ENCODE measurements at regions not wholly inside any gene's neighbourhood (a gene's known extent, or its start where the extent isn't known, plus 50 kb on each side); places are given as distances from the start of the nearest gene placed in this dataset.

DNA sequence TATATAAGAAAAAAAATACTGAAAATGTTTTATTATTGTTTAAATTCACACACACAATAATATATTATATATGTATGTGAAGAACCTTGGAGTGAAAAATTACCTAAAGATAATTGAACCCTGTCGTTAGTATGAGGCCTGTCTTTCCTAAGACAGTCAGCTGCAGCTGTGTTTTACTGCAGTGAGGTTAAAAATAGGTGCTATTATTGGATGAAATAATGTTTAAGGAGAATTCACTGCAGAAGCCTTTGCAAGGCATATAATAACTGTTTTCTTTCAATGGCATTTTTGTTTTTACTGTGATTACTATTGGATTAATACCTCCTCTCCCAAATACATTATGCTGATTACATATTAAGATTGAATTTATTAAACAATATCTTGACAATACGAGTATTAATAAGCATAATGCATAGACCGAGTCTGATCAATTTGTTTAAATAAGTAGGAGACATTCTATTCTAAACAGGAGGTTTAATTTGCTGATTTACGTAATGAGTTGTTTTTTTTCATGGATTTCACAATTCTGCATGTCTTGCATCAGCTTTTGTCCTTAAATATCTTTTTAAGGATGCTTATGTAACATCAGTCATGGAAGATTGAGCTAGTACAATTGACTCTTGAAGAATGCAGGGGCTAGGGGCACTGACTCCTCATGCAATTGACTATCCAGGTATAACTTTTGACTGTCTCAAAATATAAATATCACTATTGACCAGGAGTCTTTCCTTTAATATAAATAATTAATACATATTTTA, 1181.1 kb upstream of the PCDH7 start:
- TF ChIP-seq, protein P1, sequence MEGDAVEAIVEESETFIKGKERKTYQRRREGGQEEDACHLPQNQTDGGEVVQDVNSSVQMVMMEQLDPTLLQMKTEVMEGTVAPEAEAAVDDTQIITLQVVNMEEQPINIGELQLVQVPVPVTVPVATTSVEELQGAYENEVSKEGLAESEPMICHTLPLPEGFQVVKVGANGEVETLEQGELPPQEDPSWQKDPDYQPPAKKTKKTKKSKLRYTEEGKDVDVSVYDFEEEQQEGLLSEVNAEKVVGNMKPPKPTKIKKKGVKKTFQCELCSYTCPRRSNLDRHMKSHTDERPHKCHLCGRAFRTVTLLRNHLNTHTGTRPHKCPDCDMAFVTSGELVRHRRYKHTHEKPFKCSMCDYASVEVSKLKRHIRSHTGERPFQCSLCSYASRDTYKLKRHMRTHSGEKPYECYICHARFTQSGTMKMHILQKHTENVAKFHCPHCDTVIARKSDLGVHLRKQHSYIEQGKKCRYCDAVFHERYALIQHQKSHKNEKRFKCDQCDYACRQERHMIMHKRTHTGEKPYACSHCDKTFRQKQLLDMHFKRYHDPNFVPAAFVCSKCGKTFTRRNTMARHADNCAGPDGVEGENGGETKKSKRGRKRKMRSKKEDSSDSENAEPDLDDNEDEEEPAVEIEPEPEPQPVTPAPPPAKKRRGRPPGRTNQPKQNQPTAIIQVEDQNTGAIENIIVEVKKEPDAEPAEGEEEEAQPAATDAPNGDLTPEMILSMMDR (tag by site-specific recombination; IDR thresholded peaks at IDR 0.05), result no peak
- no peak for TF ChIP-seq ZNF274 (IDR thresholded peaks at IDR 0.05; ENCODE audit: low read length)
- TF ChIP-seq ZNF274 (tag by site-specific recombination; IDR thresholded peaks at IDR 0.05; ENCODE audit: borderline replicate concordance), result no peak
- TF ChIP-seq, protein P2, sequence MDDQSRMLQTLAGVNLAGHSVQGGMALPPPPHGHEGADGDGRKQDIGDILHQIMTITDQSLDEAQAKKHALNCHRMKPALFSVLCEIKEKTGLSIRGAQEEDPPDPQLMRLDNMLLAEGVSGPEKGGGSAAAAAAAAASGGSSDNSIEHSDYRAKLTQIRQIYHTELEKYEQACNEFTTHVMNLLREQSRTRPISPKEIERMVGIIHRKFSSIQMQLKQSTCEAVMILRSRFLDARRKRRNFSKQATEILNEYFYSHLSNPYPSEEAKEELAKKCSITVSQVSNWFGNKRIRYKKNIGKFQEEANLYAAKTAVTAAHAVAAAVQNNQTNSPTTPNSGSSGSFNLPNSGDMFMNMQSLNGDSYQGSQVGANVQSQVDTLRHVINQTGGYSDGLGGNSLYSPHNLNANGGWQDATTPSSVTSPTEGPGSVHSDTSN (CRISPR knock-in tag; IDR thresholded peaks at IDR 0.05), result no peak
- TF ChIP-seq KLF7 (tag by site-specific recombination; IDR thresholded peaks at IDR 0.05; ENCODE audit: borderline replicate concordance), result no peak
- TF ChIP-seq, protein P3, sequence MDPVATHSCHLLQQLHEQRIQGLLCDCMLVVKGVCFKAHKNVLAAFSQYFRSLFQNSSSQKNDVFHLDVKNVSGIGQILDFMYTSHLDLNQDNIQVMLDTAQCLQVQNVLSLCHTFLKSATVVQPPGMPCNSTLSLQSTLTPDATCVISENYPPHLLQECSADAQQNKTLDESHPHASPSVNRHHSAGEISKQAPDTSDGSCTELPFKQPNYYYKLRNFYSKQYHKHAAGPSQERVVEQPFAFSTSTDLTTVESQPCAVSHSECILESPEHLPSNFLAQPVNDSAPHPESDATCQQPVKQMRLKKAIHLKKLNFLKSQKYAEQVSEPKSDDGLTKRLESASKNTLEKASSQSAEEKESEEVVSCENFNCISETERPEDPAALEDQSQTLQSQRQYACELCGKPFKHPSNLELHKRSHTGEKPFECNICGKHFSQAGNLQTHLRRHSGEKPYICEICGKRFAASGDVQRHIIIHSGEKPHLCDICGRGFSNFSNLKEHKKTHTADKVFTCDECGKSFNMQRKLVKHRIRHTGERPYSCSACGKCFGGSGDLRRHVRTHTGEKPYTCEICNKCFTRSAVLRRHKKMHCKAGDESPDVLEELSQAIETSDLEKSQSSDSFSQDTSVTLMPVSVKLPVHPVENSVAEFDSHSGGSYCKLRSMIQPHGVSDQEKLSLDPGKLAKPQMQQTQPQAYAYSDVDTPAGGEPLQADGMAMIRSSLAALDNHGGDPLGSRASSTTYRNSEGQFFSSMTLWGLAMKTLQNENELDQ (tag by site-specific recombination; IDR thresholded peaks at IDR 0.05; ENCODE audit: low read depth), result no peak
- no peak for TF ChIP-seq ZBTB20 (tag by site-specific recombination; IDR thresholded peaks at IDR 0.05)
- TF ChIP-seq, protein P4, sequence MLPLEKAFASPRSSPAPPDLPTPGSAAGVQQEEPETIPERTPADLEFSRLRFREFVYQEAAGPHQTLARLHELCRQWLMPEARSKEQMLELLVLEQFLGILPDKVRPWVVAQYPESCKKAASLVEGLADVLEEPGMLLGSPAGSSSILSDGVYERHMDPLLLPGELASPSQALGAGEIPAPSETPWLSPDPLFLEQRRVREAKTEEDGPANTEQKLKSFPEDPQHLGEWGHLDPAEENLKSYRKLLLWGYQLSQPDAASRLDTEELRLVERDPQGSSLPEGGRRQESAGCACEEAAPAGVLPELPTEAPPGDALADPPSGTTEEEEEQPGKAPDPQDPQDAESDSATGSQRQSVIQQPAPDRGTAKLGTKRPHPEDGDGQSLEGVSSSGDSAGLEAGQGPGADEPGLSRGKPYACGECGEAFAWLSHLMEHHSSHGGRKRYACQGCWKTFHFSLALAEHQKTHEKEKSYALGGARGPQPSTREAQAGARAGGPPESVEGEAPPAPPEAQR (tag by site-specific recombination; IDR thresholded peaks at IDR 0.05), result no peak
- TF ChIP-seq ZBTB1 (tag by site-specific recombination; IDR thresholded peaks at IDR 0.05), result no peak
- no peak for TF ChIP-seq YY1 (tag by site-specific recombination; IDR thresholded peaks at IDR 0.05)
- TF ChIP-seq ZNF311 (tag by site-specific recombination; IDR thresholded peaks at IDR 0.05; ENCODE audit: borderline replicate concordance), result no peak
- TF ChIP-seq SP2 (tag by site-specific recombination; IDR thresholded peaks at IDR 0.05), result no peak
- TF ChIP-seq ZNF747 (tag by site-specific recombination; IDR thresholded peaks at IDR 0.05), result no peak
- TF ChIP-seq ZNF121 (tag by site-specific recombination; IDR thresholded peaks at IDR 0.05), result no peak
- TF ChIP-seq ZNF555 (tag by site-specific recombination; conservative IDR thresholded peaks at IDR 0.05), result no peak
